SW 1271 (cell line): ENCODE measurements at regions not wholly inside any gene's neighbourhood (a gene's known extent, or its start where the extent isn't known, plus 50 kb on each side); places are given as distances from the start of the nearest gene placed in this dataset.

Source experiments
- DNase-seq, 2 experiments: peaks; one replicate each; lab custom pipeline; 2025; lab: John Stamatoyannopoulos, UW

DNA sequence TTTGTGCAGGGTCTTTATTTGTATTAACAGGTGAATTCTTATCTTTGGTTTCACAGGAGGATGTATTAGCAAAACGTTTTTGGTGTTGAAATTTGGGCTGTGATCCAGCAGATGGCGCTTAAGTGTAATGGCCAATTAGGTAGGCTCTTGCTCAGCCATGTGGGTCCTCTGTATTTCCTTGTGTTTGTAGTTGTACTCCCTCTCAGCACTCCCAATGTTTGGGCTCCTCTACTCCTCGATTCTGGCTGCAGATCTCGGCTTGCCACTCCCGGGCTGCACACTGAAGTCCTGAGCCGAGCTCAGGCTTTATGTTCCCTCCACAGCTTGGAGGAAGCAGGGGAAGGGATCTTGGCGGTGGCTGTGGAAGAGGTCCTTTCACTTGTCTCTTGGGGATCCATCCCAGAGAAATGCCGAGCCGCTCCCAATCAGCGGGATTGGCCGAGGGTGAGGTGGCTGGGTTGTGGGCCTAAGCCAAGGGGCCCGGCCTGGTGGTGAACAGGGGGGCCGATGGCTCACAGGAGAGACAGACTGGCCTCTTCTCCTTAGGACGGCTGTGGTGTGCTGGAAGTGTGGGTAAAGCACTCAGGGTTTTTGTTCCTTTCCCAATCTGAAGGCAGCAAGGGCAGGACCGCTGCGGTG, 133.7 kb downstream of the AEBP2 start:
- DNase-seq = peak in 1 of 2 experiments; percentile 70

DNA sequence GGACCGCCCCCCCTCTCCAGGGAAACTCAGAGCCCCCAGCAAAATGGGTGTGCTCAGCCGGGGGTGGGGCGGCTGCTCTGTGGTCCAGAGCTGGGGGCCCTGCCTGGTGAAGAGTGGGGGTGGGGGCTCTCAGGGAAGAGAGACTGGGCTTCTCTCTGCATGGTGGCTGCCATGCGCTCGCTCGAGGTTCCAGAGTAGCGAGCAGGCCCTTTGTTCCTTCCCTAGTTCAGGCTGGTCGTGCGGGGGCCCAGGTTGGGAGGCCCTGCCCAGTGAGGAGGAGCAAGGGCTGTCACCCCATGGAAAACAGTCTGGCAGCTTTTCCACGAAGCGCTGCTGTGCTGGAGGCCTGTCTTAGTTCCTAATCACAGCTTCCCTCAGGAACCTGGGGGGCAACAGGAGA, 134.6 kb downstream of the AEBP2 start:
- DNase-seq = no peak

DNA sequence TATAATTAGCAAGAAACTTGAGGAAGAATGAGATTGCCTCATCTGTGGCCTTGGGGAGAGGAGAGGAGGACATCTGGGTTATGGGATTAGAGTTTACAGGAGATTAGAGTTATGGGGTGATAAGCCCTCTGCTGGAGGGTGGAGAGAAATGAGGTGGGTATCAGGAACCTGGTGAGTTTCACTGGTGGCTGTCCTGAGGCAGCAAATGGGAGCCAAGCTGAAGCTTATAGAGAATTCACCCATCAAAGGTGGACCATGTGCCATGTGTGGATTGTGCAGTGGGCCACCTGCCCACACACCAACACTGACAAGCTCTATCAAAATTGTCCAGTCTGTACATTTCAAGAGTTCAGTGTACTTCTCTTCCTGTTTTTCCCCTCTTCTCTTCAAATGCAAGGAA, 135.3 kb downstream of the AEBP2 start:
- DNase-seq = peak in 1 of 2 experiments; percentile 48

DNA sequence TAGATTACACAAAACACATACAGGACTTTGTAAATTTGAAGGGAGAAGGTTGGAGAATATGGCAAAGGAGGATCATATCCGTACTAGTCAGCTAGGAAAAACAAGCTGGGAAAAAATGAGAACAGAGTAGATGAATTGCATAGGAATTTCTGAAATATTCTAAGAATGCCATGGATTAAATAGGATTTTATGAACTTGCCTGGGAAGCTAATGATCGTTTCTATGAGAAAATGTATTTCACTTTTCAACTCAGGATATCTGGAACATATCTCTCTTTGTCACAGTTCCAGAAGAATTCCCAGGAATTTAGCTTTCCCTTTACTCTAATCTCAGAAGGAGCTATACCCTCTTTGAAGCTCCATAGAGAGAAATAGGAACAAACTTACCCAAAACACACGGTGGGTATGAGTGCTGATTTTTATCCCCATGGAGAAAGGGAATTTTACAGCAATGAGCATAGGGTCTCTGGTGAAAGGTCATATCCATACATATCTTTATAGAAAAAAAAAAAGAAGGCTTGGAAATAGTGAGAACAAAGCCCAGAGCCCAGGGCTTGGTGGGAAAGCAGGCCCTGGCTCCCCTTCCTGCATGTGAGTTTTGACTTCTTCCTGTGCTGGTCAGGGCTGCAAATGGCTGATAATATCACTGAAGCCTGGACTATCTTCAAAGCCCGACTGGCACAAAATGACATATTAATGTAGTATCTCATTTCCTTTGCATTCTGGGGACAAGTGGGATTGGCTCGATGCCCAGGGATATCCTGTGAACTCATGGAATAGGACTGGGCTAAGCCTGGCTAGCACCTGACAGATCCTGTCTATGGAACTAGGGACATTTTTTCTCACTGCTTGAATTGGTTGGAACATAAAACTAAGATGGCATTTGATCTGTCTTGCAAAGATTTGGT, 136.3 kb downstream of the AEBP2 start:
- peak; percentile 83 to 88 for DNase-seq

DNA sequence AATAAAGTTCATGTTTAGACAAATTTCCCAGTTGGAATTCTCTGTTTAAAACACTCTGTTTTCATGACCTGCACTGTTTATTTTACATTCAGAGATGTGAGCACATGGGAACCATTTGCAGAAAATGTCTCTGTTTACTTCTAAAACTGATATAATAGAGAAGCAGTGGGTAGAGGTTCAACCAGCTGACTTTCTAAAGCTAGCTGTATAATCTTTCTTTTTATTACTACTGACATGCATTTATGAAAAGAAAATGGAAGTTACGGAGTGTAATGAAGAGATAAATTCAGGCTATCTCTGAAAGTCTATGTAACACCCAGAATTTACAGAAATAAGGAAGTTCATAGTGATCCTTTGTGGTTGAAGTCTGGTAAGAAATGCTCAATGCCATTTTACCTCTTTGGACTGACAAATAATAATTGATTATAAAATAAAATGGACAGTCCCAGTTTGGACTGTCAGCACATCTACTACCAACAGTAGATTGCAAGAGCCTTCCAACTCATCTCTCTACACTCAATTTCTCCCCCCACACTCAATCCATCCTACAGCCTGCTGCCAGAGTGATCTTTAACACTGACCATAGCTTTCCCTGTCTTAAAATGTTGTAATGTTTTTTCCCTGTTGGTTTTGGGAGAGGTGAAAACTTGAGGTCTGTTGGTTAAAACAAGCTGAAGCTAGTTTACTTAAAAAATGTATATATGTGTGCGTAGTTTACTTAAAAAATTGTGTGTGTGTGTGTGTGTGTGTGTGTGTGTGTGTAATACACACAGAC, 137.4 kb downstream of the AEBP2 start:
- no peak for DNase-seq

DNA sequence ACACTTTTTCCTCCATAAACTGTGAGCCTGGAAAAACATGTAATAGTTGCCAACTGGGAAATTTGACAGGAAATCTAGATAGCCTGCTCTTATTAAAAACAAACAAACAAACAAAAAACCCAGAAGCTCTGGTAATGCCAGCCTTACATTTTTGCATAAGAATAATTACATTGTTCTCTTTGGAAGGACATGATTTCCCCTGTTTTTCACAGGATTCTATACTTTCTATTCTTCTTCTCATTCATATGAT, 137.9 kb downstream of the AEBP2 start:
- no peak for DNase-seq

DNA sequence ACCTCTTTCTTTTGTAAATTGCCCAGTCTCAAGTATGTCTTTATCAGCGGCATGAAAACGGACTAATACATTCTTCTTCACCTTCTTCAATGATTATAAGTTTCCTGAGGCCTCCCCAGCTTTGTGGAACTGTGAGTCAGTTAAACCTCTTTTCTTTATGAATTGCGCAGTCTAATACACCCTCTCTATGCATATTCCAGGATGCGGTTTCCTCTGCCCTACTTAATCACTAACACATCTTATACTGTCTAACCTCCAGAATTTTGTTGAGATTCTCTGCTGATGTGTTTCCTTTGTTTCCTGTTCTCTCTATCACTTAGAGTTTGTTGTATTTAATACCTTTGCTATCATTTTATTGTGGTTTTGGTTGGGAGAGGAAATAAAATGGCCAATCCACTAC, 145.4 kb downstream of the AEBP2 start:
- no peak for DNase-seq

DNA sequence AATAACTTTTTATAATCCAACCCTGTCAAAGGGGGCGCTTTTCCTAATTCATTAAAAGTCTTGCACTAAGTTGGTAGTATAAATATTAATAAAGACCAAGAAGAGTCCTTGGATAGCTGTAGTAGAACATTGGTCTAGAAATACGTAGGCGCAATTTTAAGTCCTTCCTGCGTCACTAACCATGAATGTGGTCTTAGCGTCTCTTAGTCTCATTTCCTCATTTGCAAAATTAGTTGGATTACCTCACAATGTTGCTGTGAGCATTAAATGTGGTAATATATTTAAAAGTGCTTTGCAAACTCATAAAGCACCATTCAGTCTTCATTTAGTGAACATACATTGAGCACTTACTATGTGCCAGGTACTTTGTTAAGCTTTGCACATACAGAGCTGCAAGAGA, 149.7 kb downstream of the AEBP2 start:
- no peak for DNase-seq

DNA sequence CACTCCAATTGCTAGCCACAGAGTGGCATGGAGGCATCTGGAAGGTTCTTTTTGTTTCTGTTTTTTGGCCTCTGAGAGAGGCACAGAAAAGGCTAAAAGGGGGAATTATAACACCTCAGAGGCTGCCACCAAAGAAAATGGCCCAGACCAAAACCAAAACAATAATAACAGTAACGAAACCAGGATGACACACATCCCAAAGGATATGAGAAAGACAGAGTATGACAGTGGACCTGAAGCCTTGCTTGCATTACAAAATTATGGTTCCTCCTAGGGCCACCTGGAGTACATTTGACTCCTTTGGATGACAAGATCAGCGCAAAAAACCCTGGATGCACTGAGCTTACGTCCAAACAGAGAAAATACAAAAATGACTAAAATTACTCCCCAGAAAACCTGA, 152.7 kb downstream of the AEBP2 start:
- no peak for DNase-seq

DNA sequence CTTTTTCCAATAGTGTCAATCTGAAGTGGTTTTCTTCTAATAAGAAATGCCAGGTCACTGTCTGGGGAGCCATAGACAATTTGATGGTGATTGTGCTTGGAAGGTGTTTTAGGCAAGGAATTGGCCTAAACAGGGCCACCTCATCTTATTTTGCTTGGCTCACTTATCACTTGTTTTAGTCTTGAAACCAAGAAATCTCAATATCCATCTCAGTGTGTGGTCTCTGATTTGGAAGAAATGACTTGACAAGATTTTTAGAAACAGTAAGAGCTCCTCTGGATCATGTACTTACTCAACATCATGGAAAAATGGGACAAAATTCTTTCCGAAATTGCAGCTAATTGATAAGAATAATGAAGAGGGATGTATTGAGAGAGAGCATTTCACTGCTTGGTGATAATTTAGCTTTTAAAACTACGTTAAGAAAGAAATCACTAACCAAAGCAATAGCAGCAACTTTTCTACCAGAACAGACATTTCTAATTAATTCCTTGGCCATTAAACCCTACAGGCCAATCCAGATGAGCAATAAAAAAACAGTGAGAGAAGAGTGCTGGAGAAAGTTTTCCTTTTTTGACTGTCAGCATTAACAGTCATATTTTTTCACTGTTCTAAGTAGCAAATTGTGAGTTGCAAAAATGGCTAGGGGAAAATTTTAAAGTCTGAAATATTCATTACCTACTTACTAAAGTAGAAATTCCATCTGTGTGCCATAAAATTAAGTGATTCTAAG, 157.3 kb downstream of the AEBP2 start:
- no peak for DNase-seq

DNA sequence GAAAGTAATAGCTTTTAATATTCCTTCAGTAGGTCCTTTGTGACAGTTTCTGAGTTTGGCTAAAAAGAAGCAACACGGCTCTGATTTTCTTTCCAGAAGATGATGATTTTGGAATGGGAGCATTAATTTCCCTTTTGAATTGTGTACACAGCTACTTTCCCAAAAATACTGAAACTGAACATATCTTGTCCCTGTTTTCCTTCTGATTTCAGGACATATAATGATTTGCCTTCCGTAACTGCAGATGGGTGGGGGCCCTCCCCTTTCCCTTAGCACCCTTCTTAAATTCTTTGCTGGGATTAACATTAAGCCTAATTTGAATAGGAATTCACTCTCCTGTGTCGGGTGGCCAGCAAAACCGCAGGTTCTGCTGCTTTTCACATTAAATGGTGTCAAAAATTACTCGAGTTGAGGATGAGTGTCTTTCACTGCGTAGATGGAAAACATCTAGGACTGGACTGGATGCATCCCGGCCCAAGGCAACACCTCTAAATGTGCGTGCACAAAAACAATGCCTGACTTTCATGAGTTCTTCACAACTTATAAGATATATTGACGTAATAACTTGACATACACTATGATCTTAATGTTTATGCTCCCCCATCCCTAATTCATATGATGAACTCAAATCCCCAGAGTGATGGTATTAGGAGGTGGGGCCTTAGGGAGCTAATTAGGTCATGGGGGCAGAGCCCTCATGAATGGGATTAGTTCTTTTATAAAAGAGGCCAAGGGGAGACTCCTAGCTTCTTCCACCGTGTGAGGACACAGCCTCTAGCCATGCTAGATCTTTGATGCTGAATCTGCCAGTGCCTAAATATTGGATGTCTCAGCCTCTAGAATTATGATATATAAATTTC, 158.1 kb downstream of the AEBP2 start:
- no peak for DNase-seq

DNA sequence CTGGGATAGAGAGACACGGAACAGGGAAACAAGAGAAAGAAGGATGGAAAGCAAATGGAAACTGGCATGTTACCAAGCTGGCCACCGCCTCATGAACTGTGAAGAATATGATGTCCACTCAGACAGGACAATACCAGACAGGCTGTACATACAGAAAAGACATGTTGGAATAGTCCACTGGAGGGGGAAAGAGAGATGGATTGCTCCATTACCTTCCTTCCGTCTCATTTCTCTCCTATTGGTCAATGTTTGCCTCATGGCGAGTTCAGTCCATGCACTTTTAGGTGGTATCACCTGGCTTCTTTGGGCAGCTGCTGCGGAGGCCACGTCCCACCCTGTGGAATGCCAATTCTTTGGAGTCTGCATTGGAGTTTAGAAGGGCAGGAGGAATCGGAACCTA, 166.4 kb downstream of the AEBP2 start:
- DNase-seq = no peak

DNA sequence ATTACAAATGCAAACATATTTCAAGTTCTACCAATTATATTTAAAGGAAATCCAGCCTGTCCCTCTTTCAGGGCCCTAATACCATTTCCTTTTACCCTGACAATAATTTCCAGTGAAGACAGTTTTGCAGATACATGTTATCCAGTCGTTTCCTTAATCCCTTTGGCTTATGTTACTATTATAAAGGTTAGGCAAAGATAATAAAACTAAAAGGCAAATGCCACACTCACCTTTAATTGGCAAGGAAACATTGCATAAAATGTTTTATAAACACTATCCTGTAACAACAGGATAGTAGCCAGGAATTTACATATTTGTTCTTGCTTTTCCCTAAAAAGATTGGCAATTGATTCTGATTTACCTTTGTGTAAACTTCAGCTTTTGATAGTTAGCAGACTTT, 168.7 kb downstream of the AEBP2 start:
- no peak for DNase-seq

DNA sequence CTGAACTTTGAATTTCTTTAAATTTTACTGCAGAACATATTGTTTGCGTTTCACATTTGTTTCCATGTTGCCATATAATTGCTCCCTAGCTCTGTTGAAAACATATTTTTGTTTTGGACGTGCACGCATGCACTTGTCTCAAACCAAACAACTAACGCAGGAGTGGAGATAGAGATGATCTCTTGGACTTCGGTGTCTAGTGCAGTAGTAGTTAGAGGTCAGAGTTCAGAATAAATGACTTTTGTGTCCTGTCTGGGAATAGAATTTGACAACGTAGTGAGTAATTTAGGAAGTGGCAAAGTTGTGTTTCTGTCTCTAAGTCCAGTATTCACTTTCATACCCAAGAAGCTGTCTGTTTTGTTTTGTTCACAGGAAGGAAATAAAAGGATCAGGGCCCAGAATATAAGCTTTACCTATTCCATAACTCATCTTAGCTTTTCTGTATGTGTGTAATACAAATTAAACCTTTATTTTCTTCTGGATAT, 173.8 kb downstream of the AEBP2 start:
- DNase-seq = no peak

DNA sequence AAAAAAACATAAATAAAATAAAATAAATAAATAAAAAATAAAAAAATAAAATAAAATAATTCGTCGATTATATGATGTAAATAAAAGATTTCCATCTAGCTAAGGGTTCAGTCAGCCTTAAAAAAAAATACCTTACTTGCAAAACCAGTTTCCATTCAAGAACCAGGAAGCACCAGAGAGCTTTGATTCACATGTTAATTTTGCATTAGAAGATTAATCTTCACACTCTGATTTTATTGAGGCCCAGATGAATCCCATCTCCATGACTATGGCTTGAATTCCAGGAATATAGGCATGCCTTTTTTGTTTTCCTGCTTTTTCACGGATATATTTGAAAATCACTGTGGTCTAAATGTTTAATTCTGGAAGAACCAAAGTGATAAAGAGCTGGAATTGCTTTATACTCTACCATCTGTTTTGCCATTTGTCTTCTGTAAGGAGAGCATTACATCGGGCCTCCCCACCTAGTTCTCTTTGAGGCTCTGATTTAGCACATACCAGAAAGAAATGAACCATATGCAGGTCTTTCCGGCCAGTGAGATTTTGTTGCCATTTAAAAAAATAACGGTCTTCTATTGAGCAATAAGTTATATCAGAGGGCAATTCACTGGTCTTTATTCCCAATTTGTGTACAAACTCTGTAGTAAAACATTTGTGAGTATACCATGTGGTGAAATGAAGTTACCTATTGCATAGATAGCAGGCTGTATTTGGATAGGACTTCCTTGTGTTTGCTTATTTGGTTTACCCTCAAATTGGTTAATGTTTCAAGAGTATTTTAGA, 175.5 kb downstream of the AEBP2 start:
- no peak for DNase-seq

DNA sequence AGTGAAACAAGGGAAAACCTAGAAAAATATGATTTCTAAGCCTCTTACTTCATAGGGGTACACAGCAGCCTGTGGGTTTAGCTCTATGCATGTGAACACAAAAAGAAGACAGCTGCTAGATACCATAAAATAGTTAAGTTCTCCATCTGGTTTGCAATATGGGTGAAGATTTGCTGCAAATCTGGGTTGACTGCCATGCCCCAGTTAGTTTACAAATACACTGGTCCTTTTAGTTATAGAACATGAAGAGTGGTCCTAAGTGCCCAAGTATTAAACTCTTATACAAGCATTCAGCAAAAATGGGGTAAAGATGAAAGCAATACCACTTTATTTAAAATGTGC, 176.1 kb downstream of the AEBP2 start:
- no peak for DNase-seq

DNA sequence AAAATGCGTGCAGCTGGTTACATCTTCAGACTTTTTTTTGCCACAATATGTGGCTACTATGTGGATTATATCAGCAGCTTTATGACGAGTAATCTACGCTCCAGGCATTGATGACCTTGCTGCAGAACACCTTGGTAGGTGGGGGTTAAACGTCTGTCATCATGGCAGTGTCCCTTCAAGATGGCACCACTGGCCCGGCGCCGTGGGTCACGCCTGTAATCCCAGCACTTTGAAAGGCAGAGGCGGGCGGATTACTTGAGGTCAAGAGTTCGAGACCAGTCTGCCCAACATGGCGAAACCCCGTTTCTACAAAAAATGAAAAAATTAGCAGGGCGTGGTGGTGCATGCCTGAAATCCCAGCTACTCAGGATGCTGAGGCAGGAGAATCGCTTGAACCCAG, 177.5 kb downstream of the AEBP2 start:
- no peak for DNase-seq

DNA sequence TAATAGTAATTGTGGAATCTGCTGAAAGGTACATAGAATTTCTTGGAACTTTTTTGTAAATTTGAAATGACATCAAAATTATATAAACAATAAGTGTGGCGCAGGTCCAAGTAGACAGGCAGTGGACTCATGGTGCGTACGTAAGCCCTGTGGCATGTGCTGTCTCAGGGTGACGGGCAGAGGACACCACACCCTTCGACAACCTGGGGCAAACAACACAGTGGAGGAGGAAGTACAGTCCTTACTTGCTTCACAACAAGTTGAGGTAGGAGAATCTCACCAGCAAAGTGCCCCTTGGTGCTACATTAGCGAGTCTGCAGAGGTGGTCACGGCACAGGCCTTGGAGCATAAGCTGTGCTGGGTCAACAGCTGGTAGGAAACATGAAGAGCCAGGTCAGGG, 180.9 kb downstream of the AEBP2 start:
- DNase-seq = no peak

DNA sequence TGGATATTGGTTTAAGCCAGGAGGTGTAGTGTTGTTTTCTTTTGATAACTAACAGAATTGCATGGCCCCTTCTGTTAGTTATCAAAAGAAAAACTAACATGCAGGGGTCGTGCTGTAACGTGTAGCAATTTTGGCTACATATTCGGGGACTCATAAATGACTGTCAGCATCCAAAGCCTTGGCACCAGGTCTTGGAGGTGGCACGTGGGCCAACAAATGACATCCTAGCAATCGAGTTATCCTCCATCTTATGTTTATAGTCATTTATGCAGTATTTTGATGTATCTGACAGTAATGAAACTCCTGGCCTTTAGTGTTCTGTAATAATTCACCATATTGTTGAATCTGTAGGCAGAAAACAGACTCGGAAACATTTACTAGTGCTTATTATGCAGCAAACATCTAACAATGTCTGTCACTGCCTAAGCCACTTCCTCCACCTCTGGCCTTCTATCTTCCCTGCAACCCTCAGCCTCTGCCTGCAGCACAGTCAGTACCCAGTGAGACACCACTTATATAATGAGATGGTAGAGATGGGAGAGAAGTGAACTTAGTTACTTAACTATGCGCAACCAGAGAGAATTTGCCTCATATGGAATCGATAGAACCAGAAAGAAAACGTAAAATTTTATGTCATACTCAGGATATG, 184.6 kb downstream of the AEBP2 start:
- no peak for DNase-seq

DNA sequence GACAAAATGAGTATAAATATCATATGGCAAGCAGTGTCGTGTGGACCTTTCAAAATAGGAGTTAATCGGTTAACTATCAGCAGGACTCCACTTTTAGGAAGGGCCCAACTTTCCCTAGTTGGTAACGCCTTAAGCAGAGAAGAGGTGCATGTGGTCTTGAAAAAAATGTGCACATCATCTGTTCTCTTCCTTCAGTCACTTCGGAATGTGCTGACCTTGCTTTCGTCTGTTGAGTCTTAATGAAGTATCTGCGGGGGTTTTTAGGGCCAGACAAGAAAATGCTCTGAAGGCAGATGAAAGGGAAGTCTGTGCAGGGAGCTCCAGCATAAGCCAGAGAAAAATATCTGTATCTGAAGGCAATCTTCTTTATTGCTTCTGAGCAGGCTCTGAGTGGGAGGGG, 185.2 kb downstream of the AEBP2 start:
- no peak for DNase-seq
